SK-N-SH treated with all-trans-retinoic acid at 6 μM for 48 hours (cell line): ENCODE measurements at regions not wholly inside any gene's neighbourhood (a gene's known extent, or its start where the extent isn't known, plus 50 kb on each side); places are given as distances from the start of the nearest gene placed in this dataset.

Source experiments
- ATAC-seq: fragments of 200-7000 bp; cut with Tn5 transposase; 3 replicates; pipeline ENCODE4 v1.9.1; 2020; ENCODE audit warnings: mild to moderate bottlenecking, moderate library complexity
- ARNTL ChIP-seq: fragments of 450-650 bp; formaldehyde crosslinking; IDR thresholded peaks from 2 replicates; pipeline ENCODE4 v1.5.0; 2020; ENCODE audit warnings: low read depth, mild to moderate bottlenecking, moderate library complexity, borderline replicate concordance
- CREB5 ChIP-seq: fragments of 250-450 bp; sonication (Bioruptor Pico); IDR thresholded peaks from 2 replicates; pipeline ENCODE4 v1.5.1; 2020; ENCODE audit warnings: low read depth, mild to moderate bottlenecking, moderate library complexity
- CSDC2 ChIP-seq: fragments of 250-450 bp; sonication (Bioruptor Pico); IDR thresholded peaks from 2 replicates; pipeline ENCODE4 v1.5.0; 2020; ENCODE audit warnings: mild to moderate bottlenecking, moderate library complexity
- CSRNP3 ChIP-seq: fragments of 250-450 bp; sonication (Bioruptor Pico); IDR thresholded peaks from 2 replicates; pipeline ENCODE4 v1.5.1; 2021; ENCODE audit warnings: mild to moderate bottlenecking, moderate library complexity
- GLIS3 ChIP-seq: fragments of 250-450 bp; sonication (Bioruptor Pico); IDR thresholded peaks from 2 replicates; pipeline ENCODE4 v1.5.0; 2020; ENCODE audit warnings: mild to moderate bottlenecking, moderate library complexity
- ISL1 ChIP-seq: fragments of 250-450 bp; sonication (Bioruptor Pico); IDR thresholded peaks from 2 replicates; pipeline ENCODE4 v2.1.2; 2022; ENCODE audit warnings: mild to moderate bottlenecking, moderate library complexity
- OSR1 ChIP-seq: fragments of 250-450 bp; sonication (Bioruptor Pico); IDR thresholded peaks from 2 replicates; pipeline ENCODE4 v1.8.0; 2022; ENCODE audit warnings: moderate library complexity, mild to moderate bottlenecking, inconsistent platforms
- PATZ1 ChIP-seq: fragments of 250-450 bp; sonication (Bioruptor Pico); IDR thresholded peaks from 2 replicates; pipeline ENCODE4 v1.8.0; 2020; ENCODE audit warnings: mild to moderate bottlenecking, moderate library complexity, borderline replicate concordance
- POU6F1 ChIP-seq: fragments of 250-450 bp; sonication (Bioruptor Pico); IDR thresholded peaks from 2 replicates; pipeline ENCODE4 v1.8.0; 2021; ENCODE audit warnings: low read depth, mild to moderate bottlenecking, moderate library complexity, borderline replicate concordance
- PPARA ChIP-seq: fragments of 250-450 bp; sonication (Bioruptor Pico); IDR thresholded peaks from 2 replicates; pipeline ENCODE4 v1.5.0; 2020; ENCODE audit warnings: mild to moderate bottlenecking, borderline replicate concordance
- RARB ChIP-seq: fragments of 250-450 bp; sonication (Bioruptor Pico); IDR thresholded peaks from 2 replicates; pipeline ENCODE4 v1.8.0; 2021; ENCODE audit warnings: mild to moderate bottlenecking, moderate library complexity
- SNAI2 ChIP-seq: fragments of 250-450 bp; sonication (Bioruptor Pico); IDR thresholded peaks from 2 replicates; pipeline ENCODE4 v1.5.0; 2020; ENCODE audit warnings: mild to moderate bottlenecking, moderate library complexity
- TCF4 ChIP-seq: fragments of 250-450 bp; sonication (Bioruptor Pico); IDR thresholded peaks from 2 replicates; pipeline ENCODE4 v1.8.0; 2021; ENCODE audit warnings: mild to moderate bottlenecking, moderate library complexity, borderline replicate concordance
- TOX ChIP-seq: fragments of 250-450 bp; sonication (Bioruptor Pico); IDR thresholded peaks from 2 replicates; pipeline ENCODE4 v1.8.0; 2021; ENCODE audit warnings: mild to moderate bottlenecking, moderate library complexity, borderline replicate concordance
- TSHZ2 ChIP-seq: fragments of 250-450 bp; sonication (Bioruptor Pico); IDR thresholded peaks from 2 replicates; pipeline ENCODE4 v1.5.0; 2020; ENCODE audit warnings: mild to moderate bottlenecking, moderate library complexity
- ZC3H10 ChIP-seq: fragments of 250-450 bp; sonication (Bioruptor Pico); IDR thresholded peaks from 2 replicates; pipeline ENCODE4 v1.5.1; 2021; ENCODE audit warnings: mild to moderate bottlenecking, moderate library complexity
- ZFP3 ChIP-seq: fragments of 250-450 bp; sonication (Bioruptor Pico); IDR thresholded peaks from 2 replicates; pipeline ENCODE4 v1.5.0; 2020; ENCODE audit warnings: mild to moderate bottlenecking, moderate library complexity
- ZFP30 ChIP-seq: fragments of 450-650 bp; formaldehyde crosslinking; IDR thresholded peaks from 2 replicates; pipeline ENCODE4 v1.5.0; 2022; ENCODE audit warnings: mild to moderate bottlenecking, moderate library complexity
- ZNF565 ChIP-seq: fragments of 450-650 bp; formaldehyde crosslinking; conservative IDR thresholded peaks from 2 replicates; pipeline ENCODE4 v1.5.0; 2020; ENCODE audit warnings: low read depth, mild to moderate bottlenecking, moderate library complexity
- ZNF70 ChIP-seq: fragments of 450-650 bp; formaldehyde crosslinking; IDR thresholded peaks from 2 replicates; pipeline ENCODE4 v1.5.0; 2020; ENCODE audit warnings: mild to moderate bottlenecking, moderate library complexity
- ZNF8 ChIP-seq: fragments of 450-650 bp; formaldehyde crosslinking; IDR thresholded peaks from 2 replicates; pipeline ENCODE4 v1.5.0; 2020; ENCODE audit warnings: mild to moderate bottlenecking, moderate library complexity

- no peak for ATAC-seq
- no peak for TF ChIP-seq PPARA (CRISPR knock-in tag)
- no peak for TF ChIP-seq ZC3H10 (CRISPR knock-in tag)
- no peak for TF ChIP-seq POU6F1 (CRISPR knock-in tag)
- no peak for TF ChIP-seq ZFP3 (CRISPR knock-in tag)
- no peak for TF ChIP-seq ZFP30
- no peak for TF ChIP-seq ZNF70 (CRISPR knock-in tag)
- TF ChIP-seq TSHZ2: no peak
- no peak for TF ChIP-seq CREB5 (CRISPR knock-in tag)
- TF ChIP-seq TOX (CRISPR knock-in tag): no peak
- TF ChIP-seq OSR1 (CRISPR knock-in tag): no peak
- TF ChIP-seq CSDC2 (CRISPR knock-in tag): no peak
- TF ChIP-seq GLIS3 (CRISPR knock-in tag): no peak
Measured at GRCh38 chr22:22754961-22755777, 110.8 kb downstream of the GGTLC2 start.

- no peak for ATAC-seq
- no peak for TF ChIP-seq ZNF565
- TF ChIP-seq OSR1 (CRISPR knock-in tag): no peak
- no peak for TF ChIP-seq CSRNP3 (CRISPR knock-in tag)
- TF ChIP-seq RARB: no peak
- TF ChIP-seq PPARA (CRISPR knock-in tag): no peak
- no peak for TF ChIP-seq SNAI2 (CRISPR knock-in tag)
- no peak for TF ChIP-seq ARNTL (CRISPR knock-in tag)
- no peak for TF ChIP-seq PATZ1 (CRISPR knock-in tag)
- TF ChIP-seq ZFP3 (CRISPR knock-in tag): no peak
- no peak for TF ChIP-seq CSDC2 (CRISPR knock-in tag)
- TF ChIP-seq ZNF70 (CRISPR knock-in tag): no peak
- no peak for TF ChIP-seq CREB5 (CRISPR knock-in tag)
- TF ChIP-seq GLIS3 (CRISPR knock-in tag): no peak
- TF ChIP-seq TCF4 (CRISPR knock-in tag): no peak
- no peak for TF ChIP-seq ZNF8 (CRISPR knock-in tag)
- no peak for TF ChIP-seq ISL1
- TF ChIP-seq POU6F1 (CRISPR knock-in tag): no peak
- TF ChIP-seq, all 23 proteins: peak for 0
Measured at GRCh38 chr22:22755778-22756100, 111.3 kb downstream of the GGTLC2 start.
